HL-60 (cell line): ENCODE measurements at regions not wholly inside any gene's neighbourhood (a gene's known extent, or its start where the extent isn't known, plus 50 kb on each side); places are given as distances from the start of the nearest gene placed in this dataset.

Source experiments
- DNase-seq, 2 experiments: peaks; one replicate each; pipeline ENCODE4 v3.0.0-alpha.2; 2010 to 2020; ENCODE audit warnings: low read depth in 1 of 2, low spot score in 1 of 2
- H3K27ac ChIP-seq: fragments of 250-450 bp; sonication (Bioruptor Pico); replicated peaks from 2 replicates; pipeline ENCODE4 v1.5.1; 2020; ENCODE audit warnings: mild to moderate bottlenecking, moderate library complexity
- H3K27me3 ChIP-seq: fragments of 250-450 bp; sonication (Bioruptor Pico); 2 replicates; pipeline ENCODE4 v1.5.1; 2021; ENCODE audit warnings: mild to moderate bottlenecking, moderate library complexity; ENCODE audit not compliant: insufficient read depth, poor library complexity, severe bottlenecking
- H3K4me3 ChIP-seq: replicated peaks from 2 replicates; pipeline ENCODE4 v1.5.1; 2011; ENCODE audit warnings: mild to moderate bottlenecking, control low read depth, low read length; ENCODE audit not compliant: insufficient read depth
- GABPA ChIP-seq: IDR thresholded peaks from 2 replicates; pipeline ENCODE4 v1.6.1; 2012; ENCODE audit warnings: low read depth
- POLR2AphosphoS5 ChIP-seq: IDR thresholded peaks from 2 replicates; pipeline ENCODE4 v1.6.1; 2012; ENCODE audit warnings: low read depth
- SPI1 ChIP-seq: IDR thresholded peaks from 2 replicates; pipeline ENCODE4 v1.6.1; 2012; ENCODE audit warnings: low read depth, mild to moderate bottlenecking, borderline replicate concordance
- TF ChIP-seq, protein P1 (sequence below): IDR thresholded peaks from 2 replicates; pipeline ENCODE4 v1.6.1; 2012; ENCODE audit warnings: low read depth; ENCODE audit not compliant: insufficient replicate concordance
- TF ChIP-seq, protein P2 (sequence below): IDR thresholded peaks from one replicate; pipeline ENCODE4 v1.5.1; 2011; ENCODE audit warnings: low read length, control low read depth, inconsistent platforms; ENCODE audit not compliant: insufficient read depth

DNA sequence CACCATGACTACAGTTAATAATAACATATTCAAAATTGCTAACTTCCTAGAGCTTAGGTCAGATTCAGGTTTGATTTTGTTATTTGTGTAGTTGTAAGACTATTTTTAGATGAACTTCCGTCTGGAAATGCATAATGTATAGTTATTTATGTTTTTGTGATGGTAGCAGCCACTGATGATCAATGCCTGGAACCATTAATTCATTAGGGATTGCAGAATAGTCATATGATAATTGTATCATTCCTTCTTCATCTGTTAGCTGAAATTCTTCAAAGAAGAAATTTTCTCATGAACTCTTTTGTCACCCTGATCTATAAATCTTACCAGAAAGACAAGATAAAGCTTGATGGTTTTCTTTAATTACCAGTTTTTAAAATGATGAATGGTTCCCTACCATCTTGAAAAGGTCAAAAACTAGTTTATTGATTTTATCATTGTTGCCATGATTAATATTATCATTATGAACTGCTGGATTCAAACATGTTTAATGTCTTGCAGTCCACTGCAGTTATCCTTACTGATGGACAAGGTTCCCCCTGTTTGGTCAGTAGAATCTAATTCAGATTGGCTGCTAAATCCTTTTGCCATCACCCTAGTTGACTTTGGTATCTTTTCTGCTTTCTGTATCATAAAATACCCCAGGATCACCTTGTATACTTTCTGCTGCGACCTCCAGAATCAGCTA is 433.3 kb downstream of the GPAM start:
- TF ChIP-seq SPI1 (no peak), GABPA (no peak), POLR2AphosphoS5 (no peak)
- TF ChIP-seq, protein P1, sequence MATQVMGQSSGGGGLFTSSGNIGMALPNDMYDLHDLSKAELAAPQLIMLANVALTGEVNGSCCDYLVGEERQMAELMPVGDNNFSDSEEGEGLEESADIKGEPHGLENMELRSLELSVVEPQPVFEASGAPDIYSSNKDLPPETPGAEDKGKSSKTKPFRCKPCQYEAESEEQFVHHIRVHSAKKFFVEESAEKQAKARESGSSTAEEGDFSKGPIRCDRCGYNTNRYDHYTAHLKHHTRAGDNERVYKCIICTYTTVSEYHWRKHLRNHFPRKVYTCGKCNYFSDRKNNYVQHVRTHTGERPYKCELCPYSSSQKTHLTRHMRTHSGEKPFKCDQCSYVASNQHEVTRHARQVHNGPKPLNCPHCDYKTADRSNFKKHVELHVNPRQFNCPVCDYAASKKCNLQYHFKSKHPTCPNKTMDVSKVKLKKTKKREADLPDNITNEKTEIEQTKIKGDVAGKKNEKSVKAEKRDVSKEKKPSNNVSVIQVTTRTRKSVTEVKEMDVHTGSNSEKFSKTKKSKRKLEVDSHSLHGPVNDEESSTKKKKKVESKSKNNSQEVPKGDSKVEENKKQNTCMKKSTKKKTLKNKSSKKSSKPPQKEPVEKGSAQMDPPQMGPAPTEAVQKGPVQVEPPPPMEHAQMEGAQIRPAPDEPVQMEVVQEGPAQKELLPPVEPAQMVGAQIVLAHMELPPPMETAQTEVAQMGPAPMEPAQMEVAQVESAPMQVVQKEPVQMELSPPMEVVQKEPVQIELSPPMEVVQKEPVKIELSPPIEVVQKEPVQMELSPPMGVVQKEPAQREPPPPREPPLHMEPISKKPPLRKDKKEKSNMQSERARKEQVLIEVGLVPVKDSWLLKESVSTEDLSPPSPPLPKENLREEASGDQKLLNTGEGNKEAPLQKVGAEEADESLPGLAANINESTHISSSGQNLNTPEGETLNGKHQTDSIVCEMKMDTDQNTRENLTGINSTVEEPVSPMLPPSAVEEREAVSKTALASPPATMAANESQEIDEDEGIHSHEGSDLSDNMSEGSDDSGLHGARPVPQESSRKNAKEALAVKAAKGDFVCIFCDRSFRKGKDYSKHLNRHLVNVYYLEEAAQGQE, result no peak
- TF ChIP-seq, protein P2, sequence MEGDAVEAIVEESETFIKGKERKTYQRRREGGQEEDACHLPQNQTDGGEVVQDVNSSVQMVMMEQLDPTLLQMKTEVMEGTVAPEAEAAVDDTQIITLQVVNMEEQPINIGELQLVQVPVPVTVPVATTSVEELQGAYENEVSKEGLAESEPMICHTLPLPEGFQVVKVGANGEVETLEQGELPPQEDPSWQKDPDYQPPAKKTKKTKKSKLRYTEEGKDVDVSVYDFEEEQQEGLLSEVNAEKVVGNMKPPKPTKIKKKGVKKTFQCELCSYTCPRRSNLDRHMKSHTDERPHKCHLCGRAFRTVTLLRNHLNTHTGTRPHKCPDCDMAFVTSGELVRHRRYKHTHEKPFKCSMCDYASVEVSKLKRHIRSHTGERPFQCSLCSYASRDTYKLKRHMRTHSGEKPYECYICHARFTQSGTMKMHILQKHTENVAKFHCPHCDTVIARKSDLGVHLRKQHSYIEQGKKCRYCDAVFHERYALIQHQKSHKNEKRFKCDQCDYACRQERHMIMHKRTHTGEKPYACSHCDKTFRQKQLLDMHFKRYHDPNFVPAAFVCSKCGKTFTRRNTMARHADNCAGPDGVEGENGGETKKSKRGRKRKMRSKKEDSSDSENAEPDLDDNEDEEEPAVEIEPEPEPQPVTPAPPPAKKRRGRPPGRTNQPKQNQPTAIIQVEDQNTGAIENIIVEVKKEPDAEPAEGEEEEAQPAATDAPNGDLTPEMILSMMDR, result no peak
- DNase-seq, result no peak
- H3K27me3 ChIP-seq, result no peaks in the 10 kb centered on the region
- no peak overlapping the region for H3K27ac ChIP-seq
- H3K4me3 ChIP-seq, result no peak overlapping the region

DNA sequence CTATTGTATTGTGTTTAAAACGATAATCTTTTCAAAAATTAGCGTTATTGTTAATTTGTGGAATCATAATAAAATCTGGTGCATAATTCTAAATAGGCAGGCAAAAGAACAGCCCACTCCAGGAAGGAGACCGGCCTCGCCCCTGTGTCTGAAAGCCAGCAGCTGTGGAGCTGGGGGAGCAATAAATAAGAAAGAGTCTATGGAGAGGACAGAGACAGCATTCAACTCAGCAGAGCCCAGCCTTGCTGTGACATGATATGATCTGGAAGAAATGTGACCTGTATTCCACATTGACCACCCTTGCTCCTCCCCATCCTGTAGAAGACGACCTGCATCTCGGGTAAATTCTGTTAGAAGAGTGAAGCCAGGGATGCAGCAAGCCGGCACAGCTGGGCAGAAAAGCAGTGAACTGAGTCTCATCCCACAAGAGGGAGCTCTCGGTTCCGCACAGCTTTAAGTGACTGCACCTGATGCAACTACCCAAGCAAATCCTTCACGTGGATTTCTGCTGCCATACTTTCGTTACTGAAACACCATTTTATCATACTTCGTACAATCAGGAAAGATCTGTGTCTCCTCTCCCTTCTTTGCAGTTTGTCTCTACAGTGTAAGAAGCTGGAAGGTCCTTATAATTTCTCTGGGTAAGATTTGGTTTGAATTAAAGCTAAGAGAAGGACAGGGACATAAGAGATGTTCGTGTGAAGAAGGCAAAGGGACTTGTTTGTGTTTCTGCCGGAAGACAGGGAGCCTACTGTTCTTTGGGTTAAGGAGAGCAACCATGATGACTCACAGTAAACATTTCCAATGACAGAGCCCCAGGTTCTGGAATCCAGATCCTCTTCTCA is 427.1 kb downstream of the GPAM start:
- no peak overlapping the region for H3K4me3 ChIP-seq
- no peak for TF ChIP-seq POLR2AphosphoS5
- TF ChIP-seq GABPA, result no peak
- TF ChIP-seq, protein P2, result no peak
- TF ChIP-seq, protein P1, result no peak
- no peak for TF ChIP-seq SPI1
- no peaks in the 10 kb centered on the region for H3K27me3 ChIP-seq
- peak in 1 of 2 experiments; percentile 14 for DNase-seq
- no peak overlapping the region for H3K27ac ChIP-seq

DNA sequence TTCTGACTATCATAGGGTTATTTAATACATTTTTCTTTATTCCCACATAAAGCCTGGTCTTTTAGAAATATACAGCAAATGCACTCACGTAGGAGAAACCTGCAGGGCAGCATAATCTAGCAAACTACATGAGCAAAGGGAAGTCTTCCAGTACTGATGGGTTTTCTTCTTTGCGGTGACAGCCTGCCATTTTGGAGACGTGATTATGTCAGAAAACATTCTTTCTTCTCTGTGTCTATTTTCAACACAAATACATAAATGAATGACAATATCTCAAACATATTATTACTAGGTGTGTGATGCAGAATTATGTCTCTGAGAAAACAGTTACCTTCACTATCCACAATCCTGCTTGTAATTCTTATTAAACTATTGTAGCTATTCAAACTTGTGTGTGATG is 425.0 kb downstream of the GPAM start:
- DNase-seq, result no peak
- Histone ChIP-seq H3K27ac (no peak overlapping the region), H3K4me3 (no peak overlapping the region), H3K27me3 (no peaks in the 10 kb centered on the region)
- TF ChIP-seq POLR2AphosphoS5, result no peak
- no peak for TF ChIP-seq GABPA
- TF ChIP-seq, protein P1, result no peak
- no peak for TF ChIP-seq SPI1
- TF ChIP-seq, protein P2, result no peak
